ENCODE measurements at regions not wholly inside any gene's neighbourhood (a gene's known extent, or its start where the extent isn't known, plus 50 kb on each side); places are given as distances from the start of the nearest gene placed in this dataset.

- no peak for TF ChIP-seq POLR2AphosphoS5 (IDR thresholded peaks at IDR 0.05; ENCODE audit: low read depth)
- no peak for TF ChIP-seq CTCF (IDR thresholded peaks at IDR 0.05; ENCODE audit: insufficient read depth, low read length)
- TF ChIP-seq GABPA (IDR thresholded peaks at IDR 0.05; ENCODE audit: low read depth): no peak
- no peak for TF ChIP-seq REST (IDR thresholded peaks at IDR 0.05; ENCODE audit: insufficient replicate concordance, low read depth)
Observed at GRCh38 chr10:4770801-4771553, 55.0 kb upstream of the AKR1E2 start.
